K562 (cell line): ENCODE measurements at regions not wholly inside any gene's neighbourhood (a gene's known extent, or its start where the extent isn't known, plus 50 kb on each side); places are given as distances from the start of the nearest gene placed in this dataset.

Experiments
- ATAC-seq: fragments of 200-7000 bp; cut with Tn5 transposase; 3 replicates; pipeline ENCODE4 v1.9.1; 2020; ENCODE audit warnings: moderate library complexity
- BruUV-seq: library from RNA; stranded (reverse); fragments of 400-500 nt; replicated peaks from 2 replicates; lab custom pipeline; 2021; lab: Mats Ljungman, UMichigan
- CTCF ChIA-PET: fragments of 300-600 bp; formaldehyde crosslinking; extraction: SDS; loops from one replicate; lab custom pipeline; 2021; ENCODE audit warnings: low intra/inter-chr PET ratio; lab: Yijun Ruan, JAX
- POLR2A ChIA-PET: fragments of 300-600, 350-650 bp; sonication (Branson Sonifier 250); formaldehyde crosslinking; extraction: SDS; loops from one replicate; lab custom pipeline; 2021; ENCODE audit warnings: antibody characterized with exemption, inconsistent platforms; lab: Yijun Ruan, JAX
- DNase-seq, 4 experiments: peaks; one replicate each; pipeline versions ENCODE4 v3.0.0 to v3.0.0-alpha.2; 2011 to 2018; ENCODE audit warnings: low spot score in 3 of 4, mixed read lengths in 3 of 4; ENCODE audit errors: extremely low read depth in 1 of 4
- FAIRE-seq: peaks from 2 replicates; lab custom pipeline; 2011; peaks lifted over from hg19 to GRCh38; lab: Jason Lieb, UNC
- H2AFZ ChIP-seq: 2 replicates; pipeline ENCODE4 v1.6.0; 2011; ENCODE audit warnings: low read depth, low read length, control low read depth, inconsistent platforms
- H3K27ac ChIP-seq: fragments of 200-600 bp; 3 replicates; pipeline ENCODE4 v1.8.0; 2011; ENCODE audit warnings: low read depth, mild to moderate bottlenecking, control low read depth, inconsistent platforms, low read length, moderate library complexity, mixed read lengths; ENCODE audit errors: extremely low read depth
- H3K27me3 ChIP-seq, 2 experiments: fragments of 300-600 bp in 1 of 2; 2 replicates in 1 of 2; 3 replicates in 1 of 2; pipeline versions ENCODE4 v1.6.0 to v1.8.0; 2011; ENCODE audit warnings: inconsistent platforms in 2 of 2, low read length in 2 of 2, mild to moderate bottlenecking in 1 of 2, mixed read lengths in 1 of 2, moderate library complexity in 1 of 2; ENCODE audit not compliant: control insufficient read depth in 2 of 2, insufficient read depth in 2 of 2
- H3K36me3 ChIP-seq: fragments of 300-600 bp; 3 replicates; pipeline ENCODE4 v1.8.0; 2011; ENCODE audit warnings: mild to moderate bottlenecking, low read length, inconsistent platforms; ENCODE audit not compliant: control insufficient read depth, insufficient read depth
- H3K4me1 ChIP-seq, 2 experiments: fragments of 200-600 bp in 1 of 2; replicated peaks in 1 of 2; 2 replicates in 1 of 2; 3 replicates in 1 of 2; pipeline versions ENCODE4 v1.5.1 to v1.8.0; 2011; ENCODE audit warnings: inconsistent platforms in 2 of 2, low read length in 2 of 2, mild to moderate bottlenecking in 1 of 2, mixed read lengths in 1 of 2, moderate library complexity in 1 of 2; ENCODE audit not compliant: control insufficient read depth in 2 of 2, insufficient read depth in 2 of 2
- H3K4me2 ChIP-seq: 2 replicates; pipeline ENCODE4 v1.6.1; 2011; ENCODE audit warnings: low read length, control low read depth, inconsistent platforms, mixed read lengths; ENCODE audit not compliant: insufficient read depth
- H3K4me3 ChIP-seq: fragments of 200-600 bp; sonication (generic), shearing (Covaris generic); 2 replicates; pipeline ENCODE4 v1.5.1; 2016; ENCODE audit warnings: control low read depth, inconsistent platforms
- H3K79me2 ChIP-seq: fragments of 200-600 bp; 3 replicates; pipeline ENCODE4 v1.8.0; 2011; ENCODE audit warnings: low read length, inconsistent platforms; ENCODE audit not compliant: control insufficient read depth, insufficient read depth
- H3K9ac ChIP-seq, 2 experiments: 2 replicates each; pipeline versions ENCODE4 v1.6.0 to v1.6.1; 2011; ENCODE audit warnings: low read depth in 2 of 2, low read length in 2 of 2, control low read depth in 1 of 2, inconsistent platforms in 1 of 2, mild to moderate bottlenecking in 1 of 2, mixed read lengths in 1 of 2; ENCODE audit not compliant: insufficient read depth in 1 of 2
- H3K9me1 ChIP-seq: one replicate; pipeline ENCODE4 v1.6.0; 2011; ENCODE audit warnings: inconsistent platforms, mild to moderate bottlenecking, low read length, moderate library complexity; ENCODE audit not compliant: control insufficient read depth, insufficient read depth
- H3K9me3 ChIP-seq: replicated peaks from 2 replicates; pipeline ENCODE4 v1.5.1; 2011; ENCODE audit warnings: low read depth, low read length, inconsistent platforms; ENCODE audit not compliant: control insufficient read depth, insufficient read depth
- H4K20me1 ChIP-seq: replicated peaks from 2 replicates; pipeline ENCODE4 v1.6.1; 2011; ENCODE audit warnings: low read length, inconsistent platforms, mixed read lengths; ENCODE audit not compliant: control insufficient read depth, insufficient read depth
- ATF6 ChIP-seq: sonication (generic); formaldehyde crosslinking; IDR thresholded peaks from 2 replicates; pipeline ENCODE4 v1.4.0; 2020; ENCODE audit warnings: mild to moderate bottlenecking, missing genetic modification reagents
- BCLAF1 ChIP-seq, 2 experiments: fragments of 450-650 bp in 1 of 2; IDR thresholded peaks; 2 replicates each; pipeline ENCODE4 v1.6.1; 2011 to 2017; ENCODE audit warnings: low read depth in 2 of 2, antibody characterized with exemption in 1 of 2, borderline replicate concordance in 1 of 2, low read length in 1 of 2, mild to moderate bottlenecking in 1 of 2, mixed read lengths in 1 of 2; ENCODE audit not compliant: control insufficient read depth in 1 of 2
- CBX5 ChIP-seq: IDR thresholded peaks from 2 replicates; pipeline ENCODE4 v1.6.1; 2014; ENCODE audit warnings: low read depth, borderline replicate concordance
- ESRRB ChIP-seq: fragments of 250-450 bp; sonication (Bioruptor Pico); IDR thresholded peaks from 2 replicates; pipeline ENCODE4 v1.5.0; 2020; ENCODE audit warnings: mild to moderate bottlenecking, moderate library complexity, borderline replicate concordance
- HDAC8 ChIP-seq: fragments of 450-650 bp; IDR thresholded peaks from 2 replicates; pipeline ENCODE4 v1.6.1; 2016; ENCODE audit warnings: mild to moderate bottlenecking, missing genetic modification characterization, moderate library complexity, missing compliant biosample characterization
- PHTF2 ChIP-seq: fragments of 250-450 bp; sonication (Bioruptor Pico); IDR thresholded peaks from 2 replicates; pipeline ENCODE4 v1.5.0; 2021; ENCODE audit warnings: mild to moderate bottlenecking
- SIN3B ChIP-seq: fragments of 450-650 bp; IDR thresholded peaks from 2 replicates; pipeline ENCODE4 v1.6.1; 2017; ENCODE audit warnings: low read depth, mild to moderate bottlenecking, moderate library complexity
- XRCC3 ChIP-seq: fragments of 450-650 bp; IDR thresholded peaks from 2 replicates; pipeline ENCODE4 v1.6.1; 2017; ENCODE audit warnings: mild to moderate bottlenecking, moderate library complexity
- ZFP91 ChIP-seq: sonication (generic); formaldehyde crosslinking; IDR thresholded peaks from 2 replicates; pipeline ENCODE4 v1.8.0; 2022; ENCODE audit warnings: mild to moderate bottlenecking, missing genetic modification reagents
- WGBS: fragments of 100-300 bp; shearing (Covaris generic); methylation state at CpG from one replicate; pipeline ENCODE4 v1.1.6; 2016; ENCODE audit warnings: low coverage, mixed read lengths; ENCODE audit not compliant: insufficient coverage; ENCODE audit errors: missing lambda C conversion rate; 5-methylcytosine and 5-hydroxymethylcytosine counted together
- in situ Hi-C: fragments of 300-500 bp; cut with MboI; formaldehyde crosslinking; loops from 4 replicates; pipeline ENCODE4 v1.15.0; 2018; ENCODE audit warnings: inconsistent platforms, mixed read lengths
- intact Hi-C: fragments of 100-400 bp; cut with micrococcal nuclease; formaldehyde crosslinking; loops from 2 replicates; pipeline ENCODE4 v1.14.2; 2022

GRCh38 chr3:168951368-168951767 is 712.1 kb downstream of the MECOM start:
- in situ Hi-C loops, result no loop called here
- intact Hi-C loops, result no loop called here
- Histone ChIP-seq H3K4me3 (no peak overlapping the region), H4K20me1 (no peaks in the 10 kb centered on the region), H3K79me2 (no peaks in the 10 kb centered on the region), H3K27me3 (no peaks in the 10 kb centered on the region), H3K9me1 (no peaks in the 10 kb centered on the region), H2AFZ (no peak overlapping the region), H3K9me3 (no peaks in the 10 kb centered on the region), H3K36me3 (no peaks in the 10 kb centered on the region), H3K9ac (no peak overlapping the region), H3K27ac (no peak overlapping the region), H3K4me2 (no peak overlapping the region), H3K4me1 (no peaks in the 10 kb centered on the region)
- BruUV-seq, result no TSS peak
- ChIA-PET CTCF (interaction anchor here (0.6 kb wide), 1 partner anchor 240 kb away, joined by 6 read pairs; no protein-coding TSS in a partner anchor), POLR2A (no interaction called here)
- TF ChIP-seq ZFP91 (CRISPR knock-in tag) (no peak), PHTF2 (CRISPR knock-in tag) (no peak), SIN3B (no peak), BCLAF1 (IDR thresholded peaks at IDR 0.05; ENCODE audit: borderline replicate concordance in 1 of 2, control insufficient read depth in 1 of 2, low read depth in 2 of 2, low read length in 1 of 2) (no peak), ESRRB (CRISPR knock-in tag) (no peak), CBX5 (no peak), ATF6 (CRISPR knock-in tag) (no peak), XRCC3 (no peak), HDAC8 (tag) (no peak)
- FAIRE-seq (no peak), DNase-seq (no peak), ATAC-seq (no peak)
- 2% methylated on average over 4 of the region's 4 CpGs for WGBS
